Mucosa of descending colon (tissue), 3 donors: ENCODE measurements at regions not wholly inside any gene's neighbourhood (a gene's known extent, or its start where the extent isn't known, plus 50 kb on each side); places are given as distances from the start of the nearest gene placed in this dataset.

Experiments
- ATAC-seq: fragments of 200-7000 bp; cut with Tn5 transposase; one replicate; pipeline ENCODE4 v1.9.1; 2020; ENCODE audit warnings: mild to moderate bottlenecking, moderate library complexity
- DNase-seq, 3 donors: peaks; one replicate each; pipeline ENCODE4 v3.0.0-alpha.2; 2020
- H3K36me3 ChIP-seq: fragments of 200-600 bp; one replicate; pipeline ENCODE4 v1.8.0; 2021; ENCODE audit warnings: low read depth, mild to moderate bottlenecking
- H3K4me1 ChIP-seq: fragments of 200-600 bp; one replicate; pipeline ENCODE4 v1.8.0; 2021; ENCODE audit warnings: low read depth, mild to moderate bottlenecking
- H3K4me3 ChIP-seq: fragments of 200-600 bp; one replicate; pipeline ENCODE4 v1.8.0; 2021; ENCODE audit warnings: mild to moderate bottlenecking
- H3K9me3 ChIP-seq: fragments of 200-600 bp; one replicate; pipeline ENCODE4 v1.8.0; 2021; ENCODE audit warnings: mild to moderate bottlenecking
- intact Hi-C, 2 donors: fragments of 100-400 bp; cut with DNase I in 1 of 2; cut with micrococcal nuclease in 1 of 2; formaldehyde crosslinking; loops; one replicate each; pipeline versions ENCODE4 v1.11.0 to v1.11.1; 2022; cut with DNase I, micrococcal nuclease
- TF ChIP-seq, protein P1 (sequence below): fragments of 200-600 bp; IDR thresholded peaks from one replicate; pipeline ENCODE4 v1.8.0; 2022; ENCODE audit warnings: antibody characterized with exemption, mild to moderate bottlenecking
- donor health status: DM: no; HTN: no; CAD: no; lungs with moderate emphysema.
- donor health status: DM: no; HTN: no; CAD: no.
- donor health status: DM: no; HTN: yes; CAD: no.

DNA sequence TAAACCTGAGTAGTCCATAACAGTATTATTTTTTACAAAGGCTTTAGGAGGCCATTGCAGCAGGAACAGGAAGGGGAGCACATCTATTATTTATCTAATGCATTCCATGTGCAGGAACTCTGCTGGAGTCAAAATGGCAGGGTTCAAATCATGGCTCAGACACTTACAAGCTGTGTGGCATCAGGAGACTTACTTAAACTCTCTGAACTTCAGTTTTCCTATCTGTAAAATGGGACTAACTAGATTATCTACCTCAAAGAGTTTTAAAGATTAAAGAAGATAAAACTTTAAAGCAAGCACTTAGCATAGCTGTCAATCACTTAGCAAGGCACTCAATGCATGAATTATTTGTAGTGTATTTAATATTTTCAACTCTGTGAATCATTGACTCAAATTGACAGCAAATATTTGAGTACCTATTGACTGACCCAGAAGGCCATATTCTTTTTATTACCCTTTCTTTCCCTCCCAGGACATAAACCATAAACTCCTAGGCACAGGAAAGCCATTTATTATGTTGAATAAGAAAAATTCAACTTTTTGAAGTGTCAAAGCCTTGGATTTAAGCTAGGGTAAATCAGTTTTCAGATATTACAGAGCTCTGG, 115.8 kb upstream of the FAM204A start:
- Histone ChIP-seq H3K9me3 (no peaks in the 10 kb centered on the region), H3K4me1 (peaks cover 6% of the 10 kb centered on the region), H3K4me3 (no peak overlapping the region), H3K36me3 (no peaks in the 10 kb centered on the region)
- TF ChIP-seq, protein P1, sequence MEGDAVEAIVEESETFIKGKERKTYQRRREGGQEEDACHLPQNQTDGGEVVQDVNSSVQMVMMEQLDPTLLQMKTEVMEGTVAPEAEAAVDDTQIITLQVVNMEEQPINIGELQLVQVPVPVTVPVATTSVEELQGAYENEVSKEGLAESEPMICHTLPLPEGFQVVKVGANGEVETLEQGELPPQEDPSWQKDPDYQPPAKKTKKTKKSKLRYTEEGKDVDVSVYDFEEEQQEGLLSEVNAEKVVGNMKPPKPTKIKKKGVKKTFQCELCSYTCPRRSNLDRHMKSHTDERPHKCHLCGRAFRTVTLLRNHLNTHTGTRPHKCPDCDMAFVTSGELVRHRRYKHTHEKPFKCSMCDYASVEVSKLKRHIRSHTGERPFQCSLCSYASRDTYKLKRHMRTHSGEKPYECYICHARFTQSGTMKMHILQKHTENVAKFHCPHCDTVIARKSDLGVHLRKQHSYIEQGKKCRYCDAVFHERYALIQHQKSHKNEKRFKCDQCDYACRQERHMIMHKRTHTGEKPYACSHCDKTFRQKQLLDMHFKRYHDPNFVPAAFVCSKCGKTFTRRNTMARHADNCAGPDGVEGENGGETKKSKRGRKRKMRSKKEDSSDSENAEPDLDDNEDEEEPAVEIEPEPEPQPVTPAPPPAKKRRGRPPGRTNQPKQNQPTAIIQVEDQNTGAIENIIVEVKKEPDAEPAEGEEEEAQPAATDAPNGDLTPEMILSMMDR: no peak
- intact Hi-C loops: loop anchor here in 1 of 2 donors (2.0 kb wide), 1 partner anchor 33 kb away; no protein-coding TSS in a partner anchor
- DNase-seq (no peak), ATAC-seq (peak; percentile 77)

GRCh38 chr10:118455181-118455695, 113.1 kb upstream of the FAM204A start:
- intact Hi-C loops: no loop called here
- TF ChIP-seq, protein P1: no peak
- no peak for ATAC-seq

GRCh38 chr10:118454211-118454610, 112.1 kb upstream of the FAM204A start:
- ATAC-seq (no peak), DNase-seq (no peak)
- intact Hi-C loops: no loop called here
- Histone ChIP-seq H3K4me3 (no peak overlapping the region), H3K4me1 (peaks cover 6% of the 10 kb centered on the region), H3K9me3 (peaks cover 4% of the 10 kb centered on the region), H3K36me3 (no peaks in the 10 kb centered on the region)
- TF ChIP-seq, protein P1: no peak

More at GRCh38 chr10:118455181-118455695, 113.1 kb upstream of the FAM204A start:
- Histone ChIP-seq H3K9me3 (peaks cover 4% of the 10 kb centered on the region), H3K4me3 (no peak overlapping the region), H3K36me3 (no peaks in the 10 kb centered on the region), H3K4me1 (peaks cover 6% of the 10 kb centered on the region)
- no peak for DNase-seq

GRCh38 chr10:118452098-118452497, 110.0 kb upstream of the FAM204A start:
- TF ChIP-seq, protein P1: no peak
- no peak for ATAC-seq

GRCh38 chr10:118449521-118449920, 107.4 kb upstream of the FAM204A start:
- H3K36me3 ChIP-seq: no peaks in the 10 kb centered on the region
- TF ChIP-seq, protein P1: no peak
- H3K4me3 ChIP-seq: no peak overlapping the region
- intact Hi-C loops: no loop called here
- no peak for ATAC-seq
- H3K4me1 ChIP-seq: no peaks in the 10 kb centered on the region
- no peak for DNase-seq
- H3K9me3 ChIP-seq: peaks cover 4% of the 10 kb centered on the region

More at GRCh38 chr10:118452098-118452497, 110.0 kb upstream of the FAM204A start:
- intact Hi-C loops: no loop called here
- Histone ChIP-seq H3K9me3 (peaks cover 4% of the 10 kb centered on the region), H3K4me1 (no peaks in the 10 kb centered on the region), H3K4me3 (no peak overlapping the region), H3K36me3 (no peaks in the 10 kb centered on the region)
- no peak for DNase-seq
